ENCODE measurements at regions not wholly inside any gene's neighbourhood (a gene's known extent, or its start where the extent isn't known, plus 50 kb on each side); places are given as distances from the start of the nearest gene placed in this dataset.

GRCh38 chr17:72479113-72479512 lies 358.3 kb downstream of the SOX9 start:
- H3K27me3 Mint-ChIP-seq (ENCODE audit: unreplicated experiment), result no peaks in the 10 kb centered on the region
- H3K36me3 Mint-ChIP-seq (ENCODE audit: unreplicated experiment), result no peaks in the 10 kb centered on the region
- no peak overlapping the region for H3K4me3 Mint-ChIP-seq (ENCODE audit: unreplicated experiment)
- H3K27ac Mint-ChIP-seq (ENCODE audit: unreplicated experiment), result no peak overlapping the region
- peaks cover 1% of the 10 kb centered on the region for H3K4me1 Mint-ChIP-seq (ENCODE audit: unreplicated experiment)
- peaks cover 5% of the 10 kb centered on the region for H3K9me3 Mint-ChIP-seq (ENCODE audit: unreplicated experiment)
- TF ChIP-seq, protein P1, sequence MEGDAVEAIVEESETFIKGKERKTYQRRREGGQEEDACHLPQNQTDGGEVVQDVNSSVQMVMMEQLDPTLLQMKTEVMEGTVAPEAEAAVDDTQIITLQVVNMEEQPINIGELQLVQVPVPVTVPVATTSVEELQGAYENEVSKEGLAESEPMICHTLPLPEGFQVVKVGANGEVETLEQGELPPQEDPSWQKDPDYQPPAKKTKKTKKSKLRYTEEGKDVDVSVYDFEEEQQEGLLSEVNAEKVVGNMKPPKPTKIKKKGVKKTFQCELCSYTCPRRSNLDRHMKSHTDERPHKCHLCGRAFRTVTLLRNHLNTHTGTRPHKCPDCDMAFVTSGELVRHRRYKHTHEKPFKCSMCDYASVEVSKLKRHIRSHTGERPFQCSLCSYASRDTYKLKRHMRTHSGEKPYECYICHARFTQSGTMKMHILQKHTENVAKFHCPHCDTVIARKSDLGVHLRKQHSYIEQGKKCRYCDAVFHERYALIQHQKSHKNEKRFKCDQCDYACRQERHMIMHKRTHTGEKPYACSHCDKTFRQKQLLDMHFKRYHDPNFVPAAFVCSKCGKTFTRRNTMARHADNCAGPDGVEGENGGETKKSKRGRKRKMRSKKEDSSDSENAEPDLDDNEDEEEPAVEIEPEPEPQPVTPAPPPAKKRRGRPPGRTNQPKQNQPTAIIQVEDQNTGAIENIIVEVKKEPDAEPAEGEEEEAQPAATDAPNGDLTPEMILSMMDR (IDR thresholded peaks at IDR 0.05), result no peak
- DNase-seq (ENCODE audit: extremely low spot score, unreplicated experiment), result no peak

- no peak overlapping the region for H3K4me3 Mint-ChIP-seq (ENCODE audit: unreplicated experiment)
- H3K27ac Mint-ChIP-seq (ENCODE audit: unreplicated experiment), result no peak overlapping the region
- no peaks in the 10 kb centered on the region for H3K9me3 Mint-ChIP-seq (ENCODE audit: unreplicated experiment)
- TF ChIP-seq, protein P1 (IDR thresholded peaks at IDR 0.05), result no peak
- H3K4me1 Mint-ChIP-seq (ENCODE audit: unreplicated experiment), result peaks cover 1% of the 10 kb centered on the region
- H3K36me3 Mint-ChIP-seq (ENCODE audit: unreplicated experiment), result no peaks in the 10 kb centered on the region
- H3K27me3 Mint-ChIP-seq (ENCODE audit: unreplicated experiment), result no peaks in the 10 kb centered on the region
- no peak for DNase-seq (ENCODE audit: extremely low spot score, unreplicated experiment)
Measured at GRCh38 chr17:72481572-72481971, 360.8 kb downstream of the SOX9 start.

DNA sequence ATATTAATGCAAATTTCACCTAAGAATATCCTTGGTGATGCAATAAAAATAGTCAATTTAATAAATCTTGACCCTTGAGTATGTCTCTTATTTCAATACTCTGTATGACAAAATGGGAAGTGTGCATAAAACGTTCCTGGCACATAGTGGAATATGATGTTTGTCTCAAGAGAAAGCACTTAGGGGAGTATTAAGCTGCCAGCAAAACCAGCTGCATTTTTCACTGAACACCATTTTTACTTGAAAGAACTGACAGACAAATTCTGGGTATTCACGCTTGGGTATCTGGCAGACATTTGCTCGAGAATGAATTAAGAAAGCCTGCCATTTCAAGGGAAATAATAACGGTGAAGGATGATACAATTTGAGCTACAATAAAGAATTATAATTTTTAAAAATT lies 364.8 kb downstream of the SOX9 start:
- DNase-seq (ENCODE audit: extremely low spot score, unreplicated experiment), result no peak
- Mint-ChIP-seq H3K4me1 (ENCODE audit: unreplicated experiment) (peaks cover 3% of the 10 kb centered on the region), H3K27ac (ENCODE audit: unreplicated experiment) (no peak overlapping the region), H3K9me3 (ENCODE audit: unreplicated experiment) (peaks cover 4% of the 10 kb centered on the region), H3K4me3 (ENCODE audit: unreplicated experiment) (no peak overlapping the region), H3K27me3 (ENCODE audit: unreplicated experiment) (no peaks in the 10 kb centered on the region), H3K36me3 (ENCODE audit: unreplicated experiment) (no peaks in the 10 kb centered on the region)
- TF ChIP-seq, protein P1 (IDR thresholded peaks at IDR 0.05), result no peak

DNA sequence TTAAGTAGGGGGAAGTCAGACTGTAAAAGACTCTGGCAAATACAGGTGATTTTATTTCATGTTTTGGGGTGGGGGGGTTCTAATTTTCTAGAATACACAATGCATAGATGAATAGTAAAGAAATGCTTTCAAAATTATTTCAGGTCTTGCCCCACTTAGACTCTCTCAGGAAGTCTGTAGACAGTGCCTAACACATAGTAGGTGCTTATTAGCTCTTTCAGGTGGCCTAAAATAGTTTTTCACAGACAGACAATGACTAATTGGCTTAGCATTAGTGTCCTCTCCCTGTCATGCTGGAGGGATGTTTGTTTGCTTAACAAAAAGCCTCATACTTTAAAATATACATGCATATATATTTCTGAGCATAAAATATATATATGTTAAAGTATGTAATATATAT lies 366.0 kb downstream of the SOX9 start:
- Mint-ChIP-seq H3K4me3 (ENCODE audit: unreplicated experiment) (no peak overlapping the region), H3K27ac (ENCODE audit: unreplicated experiment) (no peak overlapping the region), H3K27me3 (ENCODE audit: unreplicated experiment) (no peaks in the 10 kb centered on the region), H3K4me1 (ENCODE audit: unreplicated experiment) (peaks cover 2% of the 10 kb centered on the region), H3K36me3 (ENCODE audit: unreplicated experiment) (no peaks in the 10 kb centered on the region), H3K9me3 (ENCODE audit: unreplicated experiment) (peaks cover 4% of the 10 kb centered on the region)
- no peak for DNase-seq (ENCODE audit: extremely low spot score, unreplicated experiment)
- TF ChIP-seq, protein P1 (IDR thresholded peaks at IDR 0.05), result no peak

DNA sequence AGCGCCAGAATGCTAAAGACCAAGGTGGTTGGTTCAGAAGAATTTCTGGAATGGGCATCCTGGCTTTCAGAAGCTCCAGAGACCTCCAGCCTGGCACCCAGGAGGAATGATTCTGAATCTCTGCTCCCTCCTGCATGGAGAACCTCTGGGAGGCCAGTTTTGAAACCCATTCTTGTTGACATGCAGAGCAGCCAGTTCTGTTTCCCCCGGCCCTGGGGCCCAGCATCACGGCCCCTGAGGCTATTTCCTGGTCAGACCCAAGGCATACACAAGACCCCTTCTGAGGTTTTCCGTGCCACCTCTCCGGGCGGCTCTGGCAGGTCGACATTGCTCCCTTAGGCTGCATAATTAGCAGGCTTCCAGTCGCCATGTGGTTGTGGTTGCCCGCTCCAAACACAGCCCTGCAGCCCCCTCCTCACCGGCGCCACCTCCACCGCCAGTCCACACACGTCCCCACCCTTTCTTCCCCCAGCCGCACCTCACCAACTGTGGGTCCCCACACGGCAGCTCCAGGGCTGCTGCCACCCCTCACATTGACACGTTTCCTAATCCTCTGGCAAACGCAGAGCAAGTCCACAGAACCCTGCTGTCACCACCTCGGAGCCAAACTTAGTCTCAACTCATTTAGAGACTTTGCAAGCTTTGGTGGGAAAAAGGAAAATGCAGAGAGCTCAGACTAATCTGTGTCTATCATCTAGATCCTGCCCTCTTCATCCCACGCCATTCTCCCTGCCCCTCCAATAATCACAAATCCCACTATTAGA lies 367.1 kb downstream of the SOX9 start:
- no peak for DNase-seq (ENCODE audit: extremely low spot score, unreplicated experiment)
- Mint-ChIP-seq H3K36me3 (ENCODE audit: unreplicated experiment) (no peaks in the 10 kb centered on the region), H3K9me3 (ENCODE audit: unreplicated experiment) (peaks cover 4% of the 10 kb centered on the region), H3K4me3 (ENCODE audit: unreplicated experiment) (no peak overlapping the region), H3K27ac (ENCODE audit: unreplicated experiment) (no peak overlapping the region), H3K4me1 (ENCODE audit: unreplicated experiment) (peaks cover 2% of the 10 kb centered on the region), H3K27me3 (ENCODE audit: unreplicated experiment) (no peaks in the 10 kb centered on the region)
- TF ChIP-seq, protein P1 (IDR thresholded peaks at IDR 0.05), result no peak
